AG08395 (cell line): ENCODE measurements at regions not wholly inside any gene's neighbourhood (a gene's known extent, or its start where the extent isn't known, plus 50 kb on each side); places are given as distances from the start of the nearest gene placed in this dataset.

Source experiments
- DNase-seq: peaks from one replicate; pipeline ENCODE4 v3.0.0; 2012; ENCODE audit warnings: mixed read lengths, low spot score

GRCh38 chr13:47066226-47066625, 169.4 kb upstream of the HTR2A start:
- no peak for DNase-seq

DNA sequence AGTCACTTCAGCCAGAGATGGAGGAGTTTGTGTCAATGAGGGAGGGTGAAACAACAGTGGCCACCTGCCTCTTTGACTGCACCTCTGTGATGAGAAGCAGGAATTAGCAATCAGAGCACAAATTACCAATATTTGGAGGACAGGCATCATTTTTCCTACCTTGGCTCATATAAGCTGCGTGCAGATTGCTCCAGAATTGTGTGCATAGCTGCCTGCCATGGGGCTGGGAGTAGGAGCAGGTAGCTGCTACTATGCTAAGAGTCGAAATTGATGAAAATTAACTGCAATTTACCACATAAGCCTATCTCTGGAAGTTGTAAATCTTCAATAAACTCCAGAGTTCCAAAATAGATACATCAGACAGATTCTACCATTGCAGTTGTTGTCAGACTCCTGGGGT, 167.5 kb upstream of the HTR2A start:
- DNase-seq: no peak

GRCh38 chr13:47049276-47049989, 152.6 kb upstream of the HTR2A start:
- DNase-seq: no peak

GRCh38 chr13:47046706-47047105, 149.9 kb upstream of the HTR2A start:
- no peak for DNase-seq

GRCh38 chr13:47044842-47045241, 148.0 kb upstream of the HTR2A start:
- DNase-seq: no peak

GRCh38 chr13:47039106-47039505, 142.3 kb upstream of the HTR2A start:
- DNase-seq: peak; percentile 59

- DNase-seq: no peak
Measured at GRCh38 chr13:47038188-47038587, 141.3 kb upstream of the HTR2A start.

GRCh38 chr13:47036294-47037008, 139.6 kb upstream of the HTR2A start:
- DNase-seq: no peak

- peak; percentile 55 for DNase-seq
Measured at GRCh38 chr13:47033216-47033615, 136.4 kb upstream of the HTR2A start.

DNA sequence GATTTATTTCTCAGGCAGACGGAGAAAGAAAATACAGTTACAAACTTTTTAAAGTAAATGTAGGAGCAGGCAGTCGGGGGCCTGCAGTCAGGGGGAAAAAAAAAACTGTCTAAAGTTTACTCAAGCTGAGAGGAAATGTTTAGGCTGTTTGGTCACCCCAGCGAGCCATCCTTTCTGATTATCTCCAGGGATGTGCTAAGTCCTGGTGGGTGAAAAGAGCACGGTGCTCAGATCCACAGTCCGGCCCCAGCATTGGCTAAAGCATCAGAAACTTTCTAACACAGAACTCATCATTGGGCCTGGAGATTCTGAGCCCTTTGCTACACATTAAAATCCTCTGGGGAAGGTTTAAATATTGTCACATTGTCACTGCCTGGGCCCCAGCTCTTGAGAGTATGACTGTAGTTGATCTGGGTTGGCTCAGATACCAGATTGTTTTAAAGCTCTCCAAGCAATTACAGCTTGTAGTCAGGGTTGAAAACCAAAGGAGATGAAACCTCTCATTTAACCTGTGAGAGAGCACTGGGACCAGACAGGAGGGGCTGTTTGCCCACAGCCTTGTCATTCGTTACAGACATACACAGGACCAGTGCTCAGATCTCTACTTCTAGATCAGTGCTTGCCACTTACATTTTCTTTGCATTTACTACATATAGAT, 131.1 kb upstream of the HTR2A start:
- DNase-seq: no peak

- no peak for DNase-seq
Measured at GRCh38 chr13:47025791-47026447, 129.1 kb upstream of the HTR2A start.

DNA sequence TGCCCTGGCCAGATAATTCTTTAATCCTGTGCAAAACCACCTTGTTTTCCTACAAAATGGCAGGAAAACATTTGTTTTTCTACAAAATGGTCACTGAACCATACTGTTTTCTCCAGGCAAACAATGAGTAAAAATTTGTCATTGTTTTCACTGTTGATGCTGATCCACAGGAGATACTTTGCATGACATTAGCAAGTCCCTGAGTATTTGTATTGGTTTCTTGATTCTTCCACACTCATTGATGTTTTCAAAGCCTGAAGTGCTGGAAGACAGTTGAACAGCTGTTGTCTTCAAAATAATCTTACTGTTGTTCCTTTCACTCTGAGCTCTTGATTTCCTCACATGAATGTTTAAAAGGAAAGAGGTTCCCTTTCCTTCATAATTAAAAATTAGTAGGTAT, 123.1 kb upstream of the HTR2A start:
- DNase-seq: no peak

DNA sequence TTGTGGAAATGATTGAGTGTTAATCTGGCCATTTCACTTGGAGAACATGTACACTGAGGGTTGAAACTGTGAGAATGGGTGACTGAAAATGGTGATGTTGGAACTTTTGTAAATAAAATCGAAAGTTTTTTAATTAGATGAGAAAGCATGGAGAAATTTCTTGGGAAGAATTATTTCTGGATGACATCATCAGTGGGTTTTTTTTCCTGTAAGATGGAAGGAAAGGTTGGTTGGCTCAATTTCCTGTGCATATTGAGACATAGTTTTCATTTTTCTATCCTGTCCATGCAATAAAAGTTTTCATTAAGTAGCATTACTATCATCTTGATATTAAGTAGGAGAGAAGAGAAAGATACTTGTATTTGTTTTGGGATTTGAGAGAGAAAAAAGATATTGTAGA, 120.6 kb upstream of the HTR2A start:
- no peak for DNase-seq

DNA sequence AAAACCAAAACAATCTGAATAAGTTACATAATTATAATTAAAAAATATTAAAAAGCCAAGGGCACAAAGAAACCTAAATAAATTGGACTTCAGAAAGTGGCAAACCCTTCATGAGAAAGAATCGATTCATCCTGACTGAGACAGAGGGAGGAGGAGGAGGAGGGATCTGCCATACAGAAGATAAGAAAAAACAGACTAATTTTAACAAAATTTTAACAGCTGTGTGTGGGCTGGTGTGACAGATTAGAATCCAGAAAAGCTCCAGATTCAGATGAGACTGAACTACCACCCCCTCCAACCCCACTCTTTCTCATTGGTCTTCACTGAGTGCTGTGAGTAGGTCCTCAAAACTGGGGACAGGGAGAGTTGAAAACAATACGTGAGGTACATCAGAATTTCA, 111.5 kb upstream of the HTR2A start:
- no peak for DNase-seq

- peak; percentile 17 for DNase-seq
Measured at GRCh38 chr13:47005756-47006414, 109.0 kb upstream of the HTR2A start.

- no peak for DNase-seq
Measured at GRCh38 chr13:47004540-47004939, 107.7 kb upstream of the HTR2A start.

DNA sequence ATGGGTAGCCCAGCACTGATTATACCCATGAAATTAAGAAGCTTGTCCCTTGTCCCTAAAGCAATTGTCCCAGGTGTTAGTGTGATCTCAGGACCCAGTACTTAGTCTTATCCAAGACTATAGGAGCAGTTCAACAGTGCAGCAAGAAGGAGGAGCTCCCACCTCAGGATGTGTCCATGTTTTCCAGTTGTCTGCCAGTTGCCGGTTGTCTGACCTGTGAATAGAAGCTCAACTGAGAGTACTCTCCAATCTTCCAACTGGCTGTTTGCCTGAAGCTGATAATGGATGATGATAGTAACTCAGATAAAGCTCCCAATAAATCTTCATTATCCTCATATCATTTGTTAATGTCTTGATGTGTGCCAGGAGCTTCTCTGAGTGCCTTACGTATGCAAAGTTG, 107.2 kb upstream of the HTR2A start:
- DNase-seq: no peak

DNA sequence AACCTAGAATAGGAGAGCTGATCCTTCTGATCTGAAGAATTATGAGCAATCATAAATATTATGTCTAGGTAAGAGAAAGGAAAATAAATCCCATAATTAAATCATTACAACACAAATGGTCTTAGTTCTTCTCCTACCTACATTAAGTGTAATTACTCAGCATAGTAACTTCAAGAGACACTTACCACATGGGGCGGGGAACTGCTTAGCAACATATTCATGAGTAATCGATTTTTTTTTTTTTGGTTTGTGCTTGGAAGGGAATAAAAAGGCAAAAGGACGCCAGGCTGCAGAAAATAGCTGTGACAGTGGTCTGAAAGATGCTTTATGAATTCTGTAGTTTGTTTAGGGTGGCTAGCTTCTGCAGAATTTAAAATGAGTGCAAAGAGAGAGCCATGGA, 103.3 kb upstream of the HTR2A start:
- DNase-seq: no peak

GRCh38 chr13:46996316-46997030, 99.6 kb upstream of the HTR2A start:
- no peak for DNase-seq

GRCh38 chr13:46995874-46996273, 99.0 kb upstream of the HTR2A start:
- no peak for DNase-seq

DNA sequence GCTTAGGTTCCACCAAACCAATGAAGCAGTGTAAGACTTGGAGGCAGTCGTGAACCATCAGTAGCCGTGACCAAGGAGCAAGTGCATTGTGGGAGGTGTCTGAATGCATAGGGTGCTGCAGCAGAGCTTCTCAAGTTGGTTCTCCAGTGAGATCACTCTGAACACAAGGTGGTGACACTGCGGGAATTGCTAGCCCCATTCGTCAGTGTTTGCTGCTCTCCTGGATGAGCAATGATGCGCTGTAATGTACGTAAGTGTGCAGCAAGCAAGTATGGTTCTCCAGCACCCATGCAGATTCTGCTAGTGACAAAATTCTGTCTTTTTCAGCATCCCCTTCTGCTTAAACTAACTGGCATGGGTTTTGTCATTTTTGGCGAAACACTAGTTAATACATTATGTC, 97.6 kb upstream of the HTR2A start:
- no peak for DNase-seq
